C4-2B (cell line): ENCODE measurements at regions not wholly inside any gene's neighbourhood (a gene's known extent, or its start where the extent isn't known, plus 50 kb on each side); places are given as distances from the start of the nearest gene placed in this dataset.

ENCODE experiments used
- CTCF ChIP-seq: fragments of 450-650 bp; conservative IDR thresholded peaks from 2 replicates; pipeline ENCODE4 v1.5.1; 2017; ENCODE audit warnings: mild to moderate bottlenecking
- ZFX ChIP-seq: fragments of 450-650 bp; IDR thresholded peaks from 2 replicates; pipeline ENCODE4 v1.6.1; 2017

DNA sequence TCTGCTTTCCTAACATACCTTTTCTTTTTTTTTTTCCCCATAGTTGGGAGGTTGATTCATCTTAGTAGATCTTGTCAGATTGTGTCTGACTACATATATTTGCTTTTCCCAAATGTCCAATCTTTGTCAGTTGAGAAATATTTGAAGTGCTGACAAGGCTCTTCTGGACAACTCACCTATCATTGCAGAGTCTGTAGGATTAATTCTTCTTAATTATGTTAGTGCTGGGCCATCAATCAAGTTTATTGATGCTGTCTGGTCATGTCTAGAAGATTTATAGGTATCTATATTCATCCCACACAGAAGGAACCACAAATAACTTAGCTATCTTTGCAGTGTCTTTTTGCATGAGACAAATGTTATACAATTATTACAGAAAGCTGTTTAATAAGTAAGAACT, 310.6 kb downstream of the ACTR3B start:
- TF ChIP-seq CTCF (no peak), ZFX (no peak)
